OCI-LY7 (cell line): ENCODE measurements at regions not wholly inside any gene's neighbourhood (a gene's known extent, or its start where the extent isn't known, plus 50 kb on each side); places are given as distances from the start of the nearest gene placed in this dataset.

Experiments
- EZH2phosphoT487 ChIP-seq: fragments of 200-600 bp; sonication (generic); IDR thresholded peaks from 2 replicates; pipeline ENCODE4 v1.6.1; 2018; ENCODE audit warnings: low read depth, borderline replicate concordance, mild to moderate bottlenecking, mixed run types, antibody characterized with exemption, low read length, moderate library complexity, mixed read lengths
- TF ChIP-seq, protein P1 (sequence below): fragments of 200-600 bp; sonication (generic); conservative IDR thresholded peaks from 2 replicates; pipeline ENCODE4 v1.5.1; 2014; ENCODE audit warnings: mild to moderate bottlenecking, antibody characterized with exemption, low read length, moderate library complexity, mixed read lengths

DNA sequence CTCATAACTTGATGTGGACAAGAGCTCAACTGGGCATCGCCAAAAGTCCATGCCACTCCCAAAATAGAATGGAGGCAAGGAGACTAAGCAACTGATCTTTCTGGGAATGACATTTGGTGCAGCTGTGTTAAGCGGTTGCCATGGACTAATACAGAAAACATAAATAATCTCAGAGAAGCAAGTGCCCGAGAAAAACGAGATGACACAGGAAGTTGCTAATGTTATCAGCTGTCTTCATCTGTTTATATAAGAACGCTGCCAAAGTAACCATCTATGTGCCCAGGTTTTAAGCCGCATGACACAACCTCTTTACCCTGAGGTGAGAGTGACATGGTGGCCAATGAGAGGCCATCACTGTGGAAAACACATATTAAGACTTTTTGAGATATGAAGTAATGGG lies 54.9 kb upstream of the SACS start:
- TF ChIP-seq, protein P1, sequence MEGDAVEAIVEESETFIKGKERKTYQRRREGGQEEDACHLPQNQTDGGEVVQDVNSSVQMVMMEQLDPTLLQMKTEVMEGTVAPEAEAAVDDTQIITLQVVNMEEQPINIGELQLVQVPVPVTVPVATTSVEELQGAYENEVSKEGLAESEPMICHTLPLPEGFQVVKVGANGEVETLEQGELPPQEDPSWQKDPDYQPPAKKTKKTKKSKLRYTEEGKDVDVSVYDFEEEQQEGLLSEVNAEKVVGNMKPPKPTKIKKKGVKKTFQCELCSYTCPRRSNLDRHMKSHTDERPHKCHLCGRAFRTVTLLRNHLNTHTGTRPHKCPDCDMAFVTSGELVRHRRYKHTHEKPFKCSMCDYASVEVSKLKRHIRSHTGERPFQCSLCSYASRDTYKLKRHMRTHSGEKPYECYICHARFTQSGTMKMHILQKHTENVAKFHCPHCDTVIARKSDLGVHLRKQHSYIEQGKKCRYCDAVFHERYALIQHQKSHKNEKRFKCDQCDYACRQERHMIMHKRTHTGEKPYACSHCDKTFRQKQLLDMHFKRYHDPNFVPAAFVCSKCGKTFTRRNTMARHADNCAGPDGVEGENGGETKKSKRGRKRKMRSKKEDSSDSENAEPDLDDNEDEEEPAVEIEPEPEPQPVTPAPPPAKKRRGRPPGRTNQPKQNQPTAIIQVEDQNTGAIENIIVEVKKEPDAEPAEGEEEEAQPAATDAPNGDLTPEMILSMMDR, result no peak
- no peak for TF ChIP-seq EZH2phosphoT487
